Small intestine (tissue), 7 donors: ENCODE measurements at regions not wholly inside any gene's neighbourhood (a gene's known extent, or its start where the extent isn't known, plus 50 kb on each side); places are given as distances from the start of the nearest gene placed in this dataset.
"Not testable (repeated sequence)": the region's sequence is repeated elsewhere in the genome, so short reads cannot be mapped to it uniquely, and the experiment has no call there.

Experiments
- DNase-seq, 2 donors: peaks; one replicate each; pipeline versions ENCODE4 v3.0.0 to v3.0.0-alpha.2; 2013
- FAIRE-seq: peaks from 2 replicates; lab custom pipeline; 2012; peaks lifted over from hg19 to GRCh38; lab: Jason Lieb, UNC
- H3K27ac ChIP-seq, 3 donors: one replicate each; pipeline ENCODE4 v1.5.1; 2013; ENCODE audit warnings: low read length in 2 of 3, mild to moderate bottlenecking in 2 of 3, control low read depth in 1 of 3, inconsistent platforms in 1 of 3, low read depth in 1 of 3, moderate library complexity in 1 of 3
- H3K27me3 ChIP-seq, 3 donors: one replicate each; pipeline ENCODE4 v1.6.1; 2013; ENCODE audit warnings: low read length in 3 of 3, inconsistent platforms in 1 of 3; ENCODE audit not compliant: control insufficient read depth in 3 of 3, insufficient read depth in 3 of 3
- H3K36me3 ChIP-seq, 3 donors: one replicate each; pipeline ENCODE4 v1.6.1; 2013; ENCODE audit warnings: low read length in 3 of 3, inconsistent platforms in 1 of 3, low read depth in 1 of 3, mild to moderate bottlenecking in 1 of 3, moderate library complexity in 1 of 3; ENCODE audit not compliant: control insufficient read depth in 3 of 3, insufficient read depth in 2 of 3
- H3K4me1 ChIP-seq, 3 donors: one replicate each; pipeline ENCODE4 v1.6.1; 2013; ENCODE audit warnings: low read length in 2 of 3, inconsistent platforms in 1 of 3, low read depth in 1 of 3, mild to moderate bottlenecking in 1 of 3, moderate library complexity in 1 of 3; ENCODE audit not compliant: control insufficient read depth in 3 of 3, insufficient read depth in 2 of 3
- H3K4me3 ChIP-seq, 3 donors: one replicate each; pipeline ENCODE4 v1.5.1; 2013; ENCODE audit warnings: low read length in 3 of 3, control low read depth in 1 of 3, inconsistent platforms in 1 of 3, low read depth in 1 of 3, mild to moderate bottlenecking in 1 of 3, moderate library complexity in 1 of 3
- H3K9me3 ChIP-seq, 2 donors: one replicate each; pipeline ENCODE4 v1.6.1; 2013; ENCODE audit warnings: low read depth in 1 of 2, low read length in 1 of 2; ENCODE audit not compliant: control insufficient read depth in 2 of 2, insufficient read depth in 1 of 2
- WGBS, 3 donors: extraction: QIAGEN DNeasy Blood & Tissue Kit; methylation state at CpG; one replicate each; pipeline ENCODE4 v1.1.7; 2013; 5-methylcytosine and 5-hydroxymethylcytosine counted together
- donor health status: healthy with polysubstance abuse.
- donor health status: control.
- donor health status: control.
- donor health status: Bipolar disorder and iron deficiency.
- donor health status: healthy.

- FAIRE-seq (no peak), DNase-seq (no peak)
- 43 to 60% (median 44%) methylated on average over 2 of the region's 2 CpGs for WGBS, 3 donors
- H3K9me3 ChIP-seq = no peaks in the 10 kb centered on the region
- H3K4me3 ChIP-seq = no peak overlapping the region
- H3K36me3 ChIP-seq = no peaks in the 10 kb centered on the region
- no peak overlapping the region for H3K27ac ChIP-seq
- no peaks in the 10 kb centered on the region for H3K27me3 ChIP-seq
- H3K4me1 ChIP-seq = no peaks in the 10 kb centered on the region
Observed at GRCh38 chr11:38700111-38700510, 2102.1 kb upstream of the RAG2 start.

- H3K4me1 ChIP-seq = no peaks in the 10 kb centered on the region
- no peak overlapping the region for H3K27ac ChIP-seq
- no peaks in the 10 kb centered on the region for H3K27me3 ChIP-seq
- FAIRE-seq (no peak), DNase-seq (no peak)
- H3K9me3 ChIP-seq = no peaks in the 10 kb centered on the region
- WGBS, 3 donors = 81 to 100% (median 93%) methylated on average over 1 of the region's 1 CpG
- no peak overlapping the region for H3K4me3 ChIP-seq
- no peaks in the 10 kb centered on the region for H3K36me3 ChIP-seq
Observed at GRCh38 chr11:38693306-38693705, 2095.3 kb upstream of the RAG2 start.

- H3K4me3 ChIP-seq, H3K27me3 ChIP-seq, DNase-seq, H3K4me1 ChIP-seq, H3K36me3 ChIP-seq, FAIRE-seq, H3K27ac ChIP-seq, H3K9me3 ChIP-seq: not testable (repeated sequence)
- WGBS, 3 donors = 48 to 82% (median 49%) methylated on average over 2 of the region's 2 CpGs
Observed at GRCh38 chr11:38690211-38690610, 2092.2 kb upstream of the RAG2 start.

GRCh38 chr11:38687008-38687407 is 2089.0 kb upstream of the RAG2 start:
- DNase-seq = no peak
- Histone ChIP-seq H3K27me3 (no peaks in the 10 kb centered on the region), H3K36me3 (no peaks in the 10 kb centered on the region), H3K4me1 (no peaks in the 10 kb centered on the region), H3K27ac (no peak overlapping the region), H3K9me3 (no peaks in the 10 kb centered on the region), H3K4me3 (no peak overlapping the region)
- WGBS, 3 donors = 45 to 60% (median 47%) methylated on average over 3 of the region's 3 CpGs
- FAIRE-seq = no peak

DNA sequence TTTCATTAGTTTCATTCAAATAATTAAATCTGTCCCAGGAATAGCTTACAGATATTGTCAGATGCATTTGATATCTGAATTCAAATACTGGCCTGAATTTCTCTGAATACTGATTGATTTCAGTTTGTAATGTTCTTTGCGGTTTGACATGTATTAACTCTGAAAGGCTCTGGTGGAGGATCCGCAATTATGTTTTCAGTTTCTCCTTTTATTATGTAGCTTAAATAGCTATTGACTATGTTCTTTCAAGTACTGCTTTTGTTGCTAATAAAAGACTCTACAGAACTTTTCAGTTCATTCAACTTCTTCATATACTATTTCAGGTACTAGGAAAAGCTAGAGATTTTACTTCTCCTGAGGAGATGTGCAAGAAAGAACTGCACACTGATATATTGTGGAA is 2085.4 kb upstream of the RAG2 start:
- WGBS, 3 donors = 92 to 95% (median 95%) methylated on average over 2 of the region's 2 CpGs
- no peaks in the 10 kb centered on the region for H3K36me3 ChIP-seq
- H3K9me3 ChIP-seq = no peaks in the 10 kb centered on the region
- H3K27me3 ChIP-seq = no peaks in the 10 kb centered on the region
- no peak overlapping the region for H3K27ac ChIP-seq
- FAIRE-seq (no peak), DNase-seq (no peak)
- no peak overlapping the region for H3K4me3 ChIP-seq
- H3K4me1 ChIP-seq = no peaks in the 10 kb centered on the region

- WGBS, 3 donors = 75 to 81% (median 81%) methylated on average over 2 of the region's 2 CpGs
- no peak for DNase-seq
- Histone ChIP-seq H3K4me3 (no peak overlapping the region), H3K27ac (no peak overlapping the region), H3K9me3 (no peaks in the 10 kb centered on the region), H3K4me1 (no peaks in the 10 kb centered on the region), H3K27me3 (no peaks in the 10 kb centered on the region), H3K36me3 (no peaks in the 10 kb centered on the region)
- FAIRE-seq = no peak
Observed at GRCh38 chr11:38680746-38681145, 2082.7 kb upstream of the RAG2 start.

- Histone ChIP-seq H3K27me3 (no peaks in the 10 kb centered on the region), H3K36me3 (no peaks in the 10 kb centered on the region), H3K9me3 (no peaks in the 10 kb centered on the region), H3K4me3 (no peak overlapping the region), H3K4me1 (no peaks in the 10 kb centered on the region), H3K27ac (no peak overlapping the region)
- DNase-seq (no peak), FAIRE-seq (no peak)
- 88 to 90% (median 89%) methylated on average over 2 of the region's 2 CpGs for WGBS, 3 donors
Observed at GRCh38 chr11:38680166-38680565, 2082.1 kb upstream of the RAG2 start.

DNA sequence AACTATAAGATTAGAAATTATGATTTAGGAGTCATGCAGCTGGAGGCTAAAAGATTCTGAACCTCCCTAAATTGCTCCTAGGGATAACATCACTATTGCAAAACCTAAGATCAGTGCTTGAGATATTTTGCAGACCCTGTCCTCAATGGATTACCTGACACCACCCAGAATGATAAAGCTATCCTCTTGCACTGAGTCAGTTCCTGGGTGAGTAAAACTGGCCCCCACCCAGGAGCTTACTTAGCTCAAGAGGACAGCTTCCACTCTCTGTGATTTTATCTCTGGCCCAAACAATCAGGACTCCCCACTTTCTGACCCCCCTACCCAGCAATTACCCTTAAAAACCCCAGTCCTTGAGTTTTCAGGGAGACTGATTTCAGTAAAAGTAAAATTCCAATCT is 2074.4 kb upstream of the RAG2 start:
- H3K27me3 ChIP-seq = no peaks in the 10 kb centered on the region
- H3K27ac ChIP-seq = no peak overlapping the region
- H3K4me3 ChIP-seq = no peak overlapping the region
- no peaks in the 10 kb centered on the region for H3K9me3 ChIP-seq
- DNase-seq (no peak), FAIRE-seq (no peak)
- H3K4me1 ChIP-seq = no peaks in the 10 kb centered on the region
- no peaks in the 10 kb centered on the region for H3K36me3 ChIP-seq

- 89 to 92% (median 91%) methylated on average over 10 of the region's 10 CpGs for WGBS, 3 donors
- Histone ChIP-seq H3K36me3 (no peaks in the 10 kb centered on the region), H3K27ac (no peak overlapping the region), H3K27me3 (no peaks in the 10 kb centered on the region), H3K4me3 (no peak overlapping the region), H3K9me3 (no peaks in the 10 kb centered on the region), H3K4me1 (no peaks in the 10 kb centered on the region)
- DNase-seq = no peak
- FAIRE-seq = no peak
Observed at GRCh38 chr11:38667359-38667758, 2069.3 kb upstream of the RAG2 start.
